ENCODE measurements at regions not wholly inside any gene's neighbourhood (a gene's known extent, or its start where the extent isn't known, plus 50 kb on each side); places are given as distances from the start of the nearest gene placed in this dataset.

DNA sequence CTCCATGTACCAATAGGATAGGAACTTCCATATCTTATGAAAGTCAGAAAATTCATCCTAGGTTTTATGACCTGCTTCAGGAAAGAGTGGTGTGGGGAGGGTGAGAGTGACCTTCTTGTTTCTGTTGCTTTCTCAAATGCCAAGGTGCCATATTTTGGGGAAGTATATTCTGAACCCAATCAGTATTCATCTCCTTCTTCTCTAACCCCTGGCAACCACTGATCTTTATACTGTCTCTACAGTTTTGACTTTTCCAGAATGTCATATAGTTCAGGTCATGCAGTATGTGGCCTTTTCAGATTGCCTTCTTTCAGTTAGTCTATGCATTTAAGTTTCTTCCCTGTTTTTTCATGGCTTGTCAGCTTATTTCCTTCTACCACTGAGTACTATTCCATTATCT, 321.4 kb upstream of the SEMA6A start:
- H3K27me3 ChIP-seq (replicated peaks; ENCODE audit: insufficient read depth) = no peaks in the 10 kb centered on the region
- DNase-seq (ENCODE audit: low spot score) = no peak
- no peak overlapping the region for H3K4me3 ChIP-seq
- H3K36me3 ChIP-seq = no peaks in the 10 kb centered on the region
- TF ChIP-seq, protein P1, sequence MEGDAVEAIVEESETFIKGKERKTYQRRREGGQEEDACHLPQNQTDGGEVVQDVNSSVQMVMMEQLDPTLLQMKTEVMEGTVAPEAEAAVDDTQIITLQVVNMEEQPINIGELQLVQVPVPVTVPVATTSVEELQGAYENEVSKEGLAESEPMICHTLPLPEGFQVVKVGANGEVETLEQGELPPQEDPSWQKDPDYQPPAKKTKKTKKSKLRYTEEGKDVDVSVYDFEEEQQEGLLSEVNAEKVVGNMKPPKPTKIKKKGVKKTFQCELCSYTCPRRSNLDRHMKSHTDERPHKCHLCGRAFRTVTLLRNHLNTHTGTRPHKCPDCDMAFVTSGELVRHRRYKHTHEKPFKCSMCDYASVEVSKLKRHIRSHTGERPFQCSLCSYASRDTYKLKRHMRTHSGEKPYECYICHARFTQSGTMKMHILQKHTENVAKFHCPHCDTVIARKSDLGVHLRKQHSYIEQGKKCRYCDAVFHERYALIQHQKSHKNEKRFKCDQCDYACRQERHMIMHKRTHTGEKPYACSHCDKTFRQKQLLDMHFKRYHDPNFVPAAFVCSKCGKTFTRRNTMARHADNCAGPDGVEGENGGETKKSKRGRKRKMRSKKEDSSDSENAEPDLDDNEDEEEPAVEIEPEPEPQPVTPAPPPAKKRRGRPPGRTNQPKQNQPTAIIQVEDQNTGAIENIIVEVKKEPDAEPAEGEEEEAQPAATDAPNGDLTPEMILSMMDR (IDR thresholded peaks at IDR 0.05) = no peak
- TF ChIP-seq POLR2A (IDR thresholded peaks at IDR 0.05) (no peak), POLR2AphosphoS5 (IDR thresholded peaks at IDR 0.05) (no peak)
- H3K27ac ChIP-seq = no peak overlapping the region
- intact Hi-C loops (cut with DNase I) = no loop called here
- no peaks in the 10 kb centered on the region for H3K4me1 ChIP-seq (replicated peaks)
- no peaks in the 10 kb centered on the region for H3K9me3 ChIP-seq

DNA sequence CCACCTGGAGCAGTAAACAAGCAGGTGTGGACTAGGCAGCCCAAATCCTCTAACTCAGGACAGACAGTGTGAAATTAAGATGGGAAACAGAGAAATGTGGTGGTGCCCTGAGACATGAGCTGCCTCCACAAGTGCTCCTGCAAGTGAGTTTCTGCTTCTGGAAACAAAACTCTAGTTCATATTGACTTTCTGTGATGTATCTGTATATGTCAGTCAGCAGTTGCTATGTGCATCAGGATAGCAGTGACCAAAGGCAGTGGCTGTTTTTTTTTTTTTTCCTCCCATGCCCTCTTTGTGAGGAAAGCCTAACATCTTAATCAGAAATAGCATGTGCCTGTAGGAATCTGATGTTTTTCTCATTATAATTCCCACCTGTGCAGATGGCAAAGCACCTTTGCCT, 318.4 kb upstream of the SEMA6A start:
- no peak overlapping the region for H3K4me3 ChIP-seq
- H3K4me1 ChIP-seq (replicated peaks) = no peaks in the 10 kb centered on the region
- no peaks in the 10 kb centered on the region for H3K36me3 ChIP-seq
- no peaks in the 10 kb centered on the region for H3K9me3 ChIP-seq
- DNase-seq (ENCODE audit: low spot score) = no peak
- intact Hi-C loops (cut with DNase I) = no loop called here
- no peak for TF ChIP-seq POLR2A (IDR thresholded peaks at IDR 0.05)
- H3K27me3 ChIP-seq (replicated peaks; ENCODE audit: insufficient read depth) = no peaks in the 10 kb centered on the region
- H3K27ac ChIP-seq = no peak overlapping the region

DNA sequence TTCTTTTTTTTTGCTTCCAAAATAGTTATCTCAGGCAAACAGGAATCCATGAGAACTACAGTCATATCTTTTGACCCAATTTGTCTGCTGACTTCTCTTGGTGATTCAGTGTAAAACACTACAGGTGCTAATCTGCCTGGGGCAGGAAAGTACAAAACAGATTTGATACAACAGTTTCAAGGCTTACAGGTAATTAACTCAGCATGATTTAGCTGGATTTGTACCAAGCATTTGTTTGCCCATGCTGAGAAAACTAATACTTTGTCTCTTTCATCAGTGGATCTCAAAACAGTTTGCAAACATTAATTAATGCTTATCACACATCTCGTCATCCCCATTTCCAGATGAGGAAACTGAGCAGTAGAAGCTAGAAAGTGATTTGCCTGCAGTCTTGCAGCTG, 312.5 kb upstream of the SEMA6A start:
- TF ChIP-seq, protein P1 (IDR thresholded peaks at IDR 0.05) = no peak
- Histone ChIP-seq H3K4me1 (replicated peaks) (no peaks in the 10 kb centered on the region), H3K36me3 (no peaks in the 10 kb centered on the region), H3K27ac (no peak overlapping the region), H3K4me3 (no peak overlapping the region), H3K27me3 (replicated peaks; ENCODE audit: insufficient read depth) (no peaks in the 10 kb centered on the region), H3K9me3 (no peaks in the 10 kb centered on the region)
- intact Hi-C loops (cut with DNase I) = no loop called here
- DNase-seq (ENCODE audit: low spot score) = no peak
- WGBS = 88% methylated on average over 1 of the region's 1 CpG

DNA sequence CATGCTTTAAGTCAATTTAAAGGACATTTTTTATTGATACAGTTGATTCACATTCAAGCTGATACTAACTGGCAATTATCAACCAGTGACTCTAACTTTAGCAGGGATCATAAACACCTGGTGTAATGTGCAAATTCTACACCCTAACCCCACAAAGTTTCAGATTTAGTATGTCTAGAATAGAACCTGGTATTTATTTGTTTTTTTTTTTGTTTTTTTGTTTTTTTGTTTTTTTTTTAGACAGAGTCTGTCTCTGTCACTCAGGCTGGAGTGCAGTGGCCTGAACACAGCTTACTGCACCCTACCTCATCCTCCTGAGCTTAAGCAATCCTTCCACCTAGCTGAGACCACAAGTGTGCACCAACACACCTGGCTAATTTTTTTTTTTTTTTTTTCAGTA, 311.2 kb upstream of the SEMA6A start:
- no peaks in the 10 kb centered on the region for H3K36me3 ChIP-seq
- H3K4me1 ChIP-seq (replicated peaks) = no peaks in the 10 kb centered on the region
- TF ChIP-seq, protein P1 (IDR thresholded peaks at IDR 0.05) = no peak
- TF ChIP-seq POLR2AphosphoS5 (IDR thresholded peaks at IDR 0.05) (no peak), POLR2A (IDR thresholded peaks at IDR 0.05) (no peak)
- no peak for DNase-seq (ENCODE audit: low spot score)
- no peaks in the 10 kb centered on the region for H3K27me3 ChIP-seq (replicated peaks; ENCODE audit: insufficient read depth)
- no peak overlapping the region for H3K4me3 ChIP-seq
- no peaks in the 10 kb centered on the region for H3K9me3 ChIP-seq
- no peak overlapping the region for H3K27ac ChIP-seq
- intact Hi-C loops (cut with DNase I) = no loop called here

DNA sequence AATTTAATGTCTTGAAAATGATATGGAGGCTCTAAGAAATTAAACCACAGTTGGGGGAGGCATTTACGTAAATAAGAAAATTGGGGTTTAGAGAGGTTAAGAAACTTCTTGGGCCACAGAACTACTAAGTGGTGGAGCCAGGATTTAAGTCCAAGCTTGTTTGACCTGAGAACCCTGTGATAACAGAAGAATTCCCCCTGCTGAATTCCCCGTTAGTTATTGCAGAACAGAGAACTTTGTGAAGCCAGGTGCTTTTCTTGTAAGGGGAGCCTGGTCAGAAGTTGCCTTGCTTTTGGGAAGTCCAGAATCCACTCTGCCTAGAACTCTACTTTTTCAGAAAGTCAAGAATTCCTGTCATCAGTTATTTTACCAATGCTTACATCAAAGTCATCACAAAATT, 309.3 kb upstream of the SEMA6A start:
- Histone ChIP-seq H3K4me1 (replicated peaks) (no peaks in the 10 kb centered on the region), H3K9me3 (no peaks in the 10 kb centered on the region), H3K36me3 (no peaks in the 10 kb centered on the region), H3K4me3 (no peak overlapping the region), H3K27ac (no peak overlapping the region), H3K27me3 (replicated peaks; ENCODE audit: insufficient read depth) (no peaks in the 10 kb centered on the region)
- no peak for DNase-seq (ENCODE audit: low spot score)
- intact Hi-C loops (cut with DNase I) = no loop called here
- 93% methylated on average over 2 of the region's 2 CpGs for WGBS
- TF ChIP-seq POLR2AphosphoS5 (IDR thresholded peaks at IDR 0.05) = no peak
- TF ChIP-seq POLR2A (IDR thresholded peaks at IDR 0.05) = no peak
- TF ChIP-seq, protein P1 (IDR thresholded peaks at IDR 0.05) = no peak
